ENCODE measurements at regions not wholly inside any gene's neighbourhood (a gene's known extent, or its start where the extent isn't known, plus 50 kb on each side); places are given as distances from the start of the nearest gene placed in this dataset.
"Not testable (repeated sequence)": the region's sequence is repeated elsewhere in the genome, so short reads cannot be mapped to it uniquely, and the experiment has no call there.

DNA sequence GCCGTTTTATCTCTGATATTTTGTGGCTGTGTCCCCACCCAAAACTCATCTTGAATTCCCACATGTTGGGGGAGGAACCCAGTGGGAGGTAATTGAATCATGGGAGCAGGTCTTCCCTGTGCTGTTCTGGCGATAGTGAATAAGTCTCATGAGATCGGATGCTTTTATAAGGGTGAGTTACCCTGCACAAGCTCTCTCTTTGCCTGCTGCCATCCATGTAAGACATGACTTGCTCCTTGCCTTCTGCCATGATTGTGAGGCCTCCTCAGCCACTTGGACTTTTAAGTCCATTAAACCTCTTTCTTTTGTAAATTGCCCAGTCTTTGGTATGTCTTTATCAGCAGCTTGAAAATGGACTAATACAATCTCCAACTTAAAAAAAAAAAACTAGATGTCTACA, 502.8 kb downstream of the TFAP2B start:
- TF ChIP-seq RARB (CRISPR knock-in tag; IDR thresholded peaks at IDR 0.05); PATZ1 (CRISPR knock-in tag; IDR thresholded peaks at IDR 0.05; ENCODE audit: borderline replicate concordance); ZFP30 (CRISPR knock-in tag; IDR thresholded peaks at IDR 0.05); OSR1 (CRISPR knock-in tag; IDR thresholded peaks at IDR 0.05); ARNTL (CRISPR knock-in tag; IDR thresholded peaks at IDR 0.05; ENCODE audit: borderline replicate concordance, low read depth); CREB5 (CRISPR knock-in tag; IDR thresholded peaks at IDR 0.05; ENCODE audit: low read depth); TCF4 (CRISPR knock-in tag; IDR thresholded peaks at IDR 0.05; ENCODE audit: borderline replicate concordance); BACH2 (CRISPR knock-in tag; IDR thresholded peaks at IDR 0.05; ENCODE audit: borderline replicate concordance); SNAI2 (CRISPR knock-in tag; IDR thresholded peaks at IDR 0.05); ZNF70 (CRISPR knock-in tag; IDR thresholded peaks at IDR 0.05): not testable (repeated sequence)
- TF ChIP-seq, protein P1, sequence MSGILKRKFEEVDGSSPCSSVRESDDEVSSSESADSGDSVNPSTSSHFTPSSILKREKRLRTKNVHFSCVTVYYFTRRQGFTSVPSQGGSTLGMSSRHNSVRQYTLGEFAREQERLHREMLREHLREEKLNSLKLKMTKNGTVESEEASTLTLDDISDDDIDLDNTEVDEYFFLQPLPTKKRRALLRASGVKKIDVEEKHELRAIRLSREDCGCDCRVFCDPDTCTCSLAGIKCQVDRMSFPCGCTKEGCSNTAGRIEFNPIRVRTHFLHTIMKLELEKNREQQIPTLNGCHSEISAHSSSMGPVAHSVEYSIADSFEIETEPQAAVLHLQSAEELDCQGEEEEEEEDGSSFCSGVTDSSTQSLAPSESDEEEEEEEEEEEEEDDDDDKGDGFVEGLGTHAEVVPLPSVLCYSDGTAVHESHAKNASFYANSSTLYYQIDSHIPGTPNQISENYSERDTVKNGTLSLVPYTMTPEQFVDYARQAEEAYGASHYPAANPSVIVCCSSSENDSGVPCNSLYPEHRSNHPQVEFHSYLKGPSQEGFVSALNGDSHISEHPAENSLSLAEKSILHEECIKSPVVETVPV (CRISPR knock-in tag; IDR thresholded peaks at IDR 0.05): not testable (repeated sequence)

All from SK-N-SH treated with all-trans-retinoic acid at 6 μM for 48 hours (cell line).